Natural killer cell (primary cell): ENCODE measurements at regions not wholly inside any gene's neighbourhood (a gene's known extent, or its start where the extent isn't known, plus 50 kb on each side); places are given as distances from the start of the nearest gene placed in this dataset.

Source experiments
- ATAC-seq, 3 donors: fragments of 150-1000 bp in 2 of 3; fragments of 200-7000 bp in 1 of 3; cut with Tn5 transposase; 1 replicate in 1 of 3; 2 replicates in 2 of 3; pipeline ENCODE4 v1.10.0; 2021; ENCODE audit warnings: mild to moderate bottlenecking in 2 of 3, moderate library complexity in 2 of 3
- DNase-seq, 2 donors: peaks; one replicate each; pipeline versions ENCODE4 v3.0.0 to v3.0.0-alpha.2; 2013 to 2021; ENCODE audit warnings: mixed read lengths in 1 of 2
- H3K27ac ChIP-seq: one replicate; pipeline ENCODE4 v1.5.1; 2013; ENCODE audit warnings: mild to moderate bottlenecking, low read length
- H3K27me3 ChIP-seq: one replicate; pipeline ENCODE4 v1.6.1; 2013; ENCODE audit warnings: low read length; ENCODE audit not compliant: control insufficient read depth, insufficient read depth
- H3K36me3 ChIP-seq: one replicate; pipeline ENCODE4 v1.6.1; 2013; ENCODE audit warnings: low read length; ENCODE audit not compliant: control insufficient read depth, insufficient read depth
- H3K4me1 ChIP-seq: one replicate; pipeline ENCODE4 v1.6.1; 2013; ENCODE audit warnings: low read length; ENCODE audit not compliant: control insufficient read depth, insufficient read depth
- H3K4me3 ChIP-seq: one replicate; pipeline ENCODE4 v1.5.1; 2013; ENCODE audit warnings: low read length
- H3K9me3 ChIP-seq: one replicate; pipeline ENCODE4 v1.6.1; 2013; ENCODE audit warnings: low read length; ENCODE audit not compliant: control insufficient read depth, insufficient read depth
- H3K27ac Mint-ChIP-seq, 2 donors: one replicate each; pipeline ENCODE4 v1.8.0; 2022; ENCODE audit warnings: mild to moderate bottlenecking in 2 of 2, mixed read lengths in 2 of 2, moderate library complexity in 1 of 2
- H3K27me3 Mint-ChIP-seq, 2 donors: one replicate each; pipeline ENCODE4 v1.8.0; 2022; ENCODE audit warnings: low read depth in 2 of 2, mixed read lengths in 2 of 2
- H3K36me3 Mint-ChIP-seq: one replicate; pipeline ENCODE4 v1.8.0; 2022; ENCODE audit warnings: mixed read lengths
- H3K4me1 Mint-ChIP-seq, 2 donors: one replicate each; pipeline ENCODE4 v1.8.0; 2022; ENCODE audit warnings: mixed read lengths in 2 of 2
- H3K4me3 Mint-ChIP-seq: one replicate; pipeline ENCODE4 v1.8.0; 2022; ENCODE audit warnings: mild to moderate bottlenecking, moderate library complexity, mixed read lengths
- H3K9me3 Mint-ChIP-seq, 2 donors: one replicate each; pipeline ENCODE4 v1.8.0; 2022; ENCODE audit warnings: mixed read lengths in 2 of 2
- CTCF ChIP-seq: fragments of 200-600 bp; IDR thresholded peaks from one replicate; pipeline ENCODE4 v1.8.0; 2022; ENCODE audit warnings: antibody characterized with exemption
- WGBS: methylation state at CpG from one replicate; pipeline ENCODE4 v1.1.7; 2013; ENCODE audit warnings: missing lambda C conversion rate; ENCODE audit not compliant: insufficient coverage; 5-methylcytosine and 5-hydroxymethylcytosine counted together
- intact Hi-C: fragments of 100-400 bp; cut with micrococcal nuclease; formaldehyde crosslinking; loops from one replicate; pipeline ENCODE4 v1.14.2; 2022

GRCh38 chr10:78414380-78414779, 380.7 kb downstream of the RPS24 start:
- DNase-seq (no peak), ATAC-seq (no peak)
- H3K36me3 Mint-ChIP-seq = no peaks in the 10 kb centered on the region
- TF ChIP-seq CTCF = no peak
- H3K27me3 Mint-ChIP-seq = no peaks in the 10 kb centered on the region
- 91% methylated on average over 4 of the region's 4 CpGs for WGBS
- H3K4me1 Mint-ChIP-seq = no peaks in the 10 kb centered on the region
- Histone ChIP-seq H3K9me3 (no peaks in the 10 kb centered on the region), H3K4me1 (no peaks in the 10 kb centered on the region), H3K27me3 (no peaks in the 10 kb centered on the region), H3K4me3 (no peak overlapping the region), H3K27ac (no peak overlapping the region), H3K36me3 (no peaks in the 10 kb centered on the region)
- intact Hi-C loops = no loop called here
- H3K9me3 Mint-ChIP-seq = no peaks in the 10 kb centered on the region
- H3K27ac Mint-ChIP-seq = no peak overlapping the region
- no peak overlapping the region for H3K4me3 Mint-ChIP-seq

- H3K9me3 Mint-ChIP-seq = no peaks in the 10 kb centered on the region
- intact Hi-C loops = no loop called here
- H3K4me1 Mint-ChIP-seq = no peaks in the 10 kb centered on the region
- peaks cover 2 to 3% of the 10 kb centered on the region in 2 donors for H3K27me3 Mint-ChIP-seq
- TF ChIP-seq CTCF = no peak
- H3K4me3 ChIP-seq = no peak overlapping the region
- H3K4me1 ChIP-seq = no peaks in the 10 kb centered on the region
- 67% methylated on average over 1 of the region's 1 CpG for WGBS
- H3K36me3 ChIP-seq = no peaks in the 10 kb centered on the region
- no peaks in the 10 kb centered on the region for H3K9me3 ChIP-seq
- H3K27ac ChIP-seq = no peak overlapping the region
- no peak for DNase-seq
- H3K27ac Mint-ChIP-seq = no peak overlapping the region
- ATAC-seq = no peak
- no peaks in the 10 kb centered on the region for H3K36me3 Mint-ChIP-seq
- no peaks in the 10 kb centered on the region for H3K27me3 ChIP-seq
- H3K4me3 Mint-ChIP-seq = no peak overlapping the region
Observed at GRCh38 chr10:78415111-78415510, 381.4 kb downstream of the RPS24 start.

- H3K4me1 ChIP-seq = no peaks in the 10 kb centered on the region
- 56% methylated on average over 3 of the region's 3 CpGs for WGBS
- H3K9me3 ChIP-seq = no peaks in the 10 kb centered on the region
- no peak overlapping the region for H3K27ac ChIP-seq
- no peak overlapping the region for H3K27ac Mint-ChIP-seq
- H3K36me3 Mint-ChIP-seq = no peaks in the 10 kb centered on the region
- H3K27me3 ChIP-seq = no peaks in the 10 kb centered on the region
- no peak overlapping the region for H3K4me3 Mint-ChIP-seq
- intact Hi-C loops = no loop called here
- peaks cover 2 to 15% of the 10 kb centered on the region in 2 donors for H3K27me3 Mint-ChIP-seq
- no peaks in the 10 kb centered on the region for H3K9me3 Mint-ChIP-seq
- no peak for TF ChIP-seq CTCF
- H3K36me3 ChIP-seq = no peaks in the 10 kb centered on the region
- DNase-seq (no peak), ATAC-seq (no peak)
- H3K4me1 Mint-ChIP-seq = no peaks in the 10 kb centered on the region
- H3K4me3 ChIP-seq = no peak overlapping the region
Observed at GRCh38 chr10:78416031-78417011, 382.7 kb downstream of the RPS24 start.
